Activated B cell treated with CpG ODN at 0.5 μM for 24 hours (primary cell): ENCODE measurements at regions not wholly inside any gene's neighbourhood (a gene's known extent, or its start where the extent isn't known, plus 50 kb on each side); places are given as distances from the start of the nearest gene placed in this dataset.

Experiments
- ATAC-seq: fragments of 200-7000 bp; cut with Tn5 transposase; one replicate; pipeline ENCODE4 v1.10.0; 2021; ENCODE audit warnings: low read depth, mild to moderate bottlenecking, moderate library complexity
- CTCF ChIA-PET: fragments of 350-600 bp; sonication (Branson Sonifier 250); formaldehyde crosslinking; loops from one replicate; lab custom pipeline; 2021; ENCODE audit warnings: antibody characterized with exemption; lab: Charles Lee
- POLR2A ChIA-PET: fragments of 350-600 bp; sonication (Branson Sonifier 250); formaldehyde crosslinking; loops from one replicate; lab custom pipeline; 2021; ENCODE audit warnings: antibody characterized with exemption; lab: Charles Lee
- DNase-seq: peaks from one replicate; pipeline ENCODE4 v3.0.0; 2022
- H3K27ac Mint-ChIP-seq: one replicate; pipeline ENCODE4 v1.8.0; 2020; ENCODE audit warnings: mixed read lengths
- H3K27me3 Mint-ChIP-seq: one replicate; pipeline ENCODE4 v1.8.0; 2021; ENCODE audit warnings: mixed read lengths
- H3K36me3 Mint-ChIP-seq: one replicate; pipeline ENCODE4 v1.8.0; 2021; ENCODE audit warnings: low read depth, mixed read lengths
- H3K4me1 Mint-ChIP-seq: one replicate; pipeline ENCODE4 v1.8.0; 2021; ENCODE audit warnings: mixed read lengths
- H3K4me3 Mint-ChIP-seq: one replicate; pipeline ENCODE4 v1.8.0; 2020; ENCODE audit warnings: mild to moderate bottlenecking, mixed read lengths
- H3K9me3 Mint-ChIP-seq: one replicate; pipeline ENCODE4 v1.8.0; 2020; ENCODE audit warnings: mixed read lengths
- intact Hi-C: fragments of 100-400 bp; cut with micrococcal nuclease; formaldehyde crosslinking; loops from one replicate; pipeline ENCODE4 v1.15.1; 2024
- TF ChIP-seq, protein P1 (sequence below): fragments of 200-600 bp; IDR thresholded peaks from one replicate; pipeline ENCODE4 v1.8.0; 2022; ENCODE audit warnings: antibody characterized with exemption, mild to moderate bottlenecking

DNA sequence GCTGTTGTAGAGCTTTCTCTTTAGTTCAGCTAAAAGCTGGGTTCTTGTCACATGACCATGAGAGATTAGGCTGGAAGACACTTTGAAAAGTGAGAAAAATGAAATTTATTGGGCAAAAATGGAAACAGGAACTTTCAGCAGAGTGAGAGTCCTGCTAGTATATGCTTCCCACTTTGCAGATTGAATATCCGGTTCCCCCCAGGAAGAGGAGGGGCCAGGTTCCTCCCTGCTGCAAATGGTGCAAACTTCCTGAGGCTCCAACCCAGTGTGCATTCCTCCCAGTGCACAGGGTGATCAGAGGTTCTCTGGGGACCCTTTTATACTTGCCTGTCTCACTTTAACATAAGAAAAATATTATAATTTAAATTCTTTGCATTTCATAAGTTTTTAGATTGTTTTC lies 119.9 kb upstream of the SPIN4 start:
- intact Hi-C loops = no loop called here
- Mint-ChIP-seq H3K4me3 (no peak overlapping the region), H3K27me3 (no peaks in the 10 kb centered on the region), H3K4me1 (no peaks in the 10 kb centered on the region), H3K27ac (no peak overlapping the region), H3K36me3 (peaks cover 31% of the 10 kb centered on the region), H3K9me3 (peaks cover 4% of the 10 kb centered on the region)
- TF ChIP-seq, protein P1, sequence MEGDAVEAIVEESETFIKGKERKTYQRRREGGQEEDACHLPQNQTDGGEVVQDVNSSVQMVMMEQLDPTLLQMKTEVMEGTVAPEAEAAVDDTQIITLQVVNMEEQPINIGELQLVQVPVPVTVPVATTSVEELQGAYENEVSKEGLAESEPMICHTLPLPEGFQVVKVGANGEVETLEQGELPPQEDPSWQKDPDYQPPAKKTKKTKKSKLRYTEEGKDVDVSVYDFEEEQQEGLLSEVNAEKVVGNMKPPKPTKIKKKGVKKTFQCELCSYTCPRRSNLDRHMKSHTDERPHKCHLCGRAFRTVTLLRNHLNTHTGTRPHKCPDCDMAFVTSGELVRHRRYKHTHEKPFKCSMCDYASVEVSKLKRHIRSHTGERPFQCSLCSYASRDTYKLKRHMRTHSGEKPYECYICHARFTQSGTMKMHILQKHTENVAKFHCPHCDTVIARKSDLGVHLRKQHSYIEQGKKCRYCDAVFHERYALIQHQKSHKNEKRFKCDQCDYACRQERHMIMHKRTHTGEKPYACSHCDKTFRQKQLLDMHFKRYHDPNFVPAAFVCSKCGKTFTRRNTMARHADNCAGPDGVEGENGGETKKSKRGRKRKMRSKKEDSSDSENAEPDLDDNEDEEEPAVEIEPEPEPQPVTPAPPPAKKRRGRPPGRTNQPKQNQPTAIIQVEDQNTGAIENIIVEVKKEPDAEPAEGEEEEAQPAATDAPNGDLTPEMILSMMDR = no peak
- CTCF ChIA-PET = no interaction called here
- ATAC-seq = no peak
- POLR2A ChIA-PET = no interaction called here
- DNase-seq = no peak

DNA sequence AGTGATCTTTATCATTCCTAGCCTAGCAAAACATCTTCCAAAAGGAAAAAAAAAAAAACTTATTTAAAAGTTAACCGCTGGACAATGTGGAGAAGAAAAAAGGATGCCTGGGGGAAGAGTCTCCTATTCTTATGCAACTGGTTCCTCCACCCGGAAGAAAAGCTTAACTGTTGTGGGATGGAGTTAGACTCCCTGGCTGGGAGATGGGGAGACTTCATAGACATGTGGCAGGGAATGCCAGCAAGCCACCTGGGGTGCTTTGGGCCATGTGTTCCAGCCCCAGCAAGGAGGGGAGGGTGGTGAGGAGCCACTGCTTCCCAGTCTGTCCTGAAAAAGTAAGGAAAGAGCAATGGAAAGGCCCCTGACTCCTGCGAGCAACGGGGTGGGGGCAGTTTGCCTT lies 119.4 kb upstream of the SPIN4 start:
- TF ChIP-seq, protein P1 = no peak
- DNase-seq = no peak
- intact Hi-C loops = no loop called here
- H3K4me3 Mint-ChIP-seq = no peak overlapping the region
- no peak overlapping the region for H3K27ac Mint-ChIP-seq
- peaks cover 31% of the 10 kb centered on the region for H3K36me3 Mint-ChIP-seq
- H3K4me1 Mint-ChIP-seq = no peaks in the 10 kb centered on the region
- POLR2A ChIA-PET = no interaction called here
- no peaks in the 10 kb centered on the region for H3K27me3 Mint-ChIP-seq
- peaks cover 3% of the 10 kb centered on the region for H3K9me3 Mint-ChIP-seq
- no peak for ATAC-seq
- CTCF ChIA-PET = no interaction called here

DNA sequence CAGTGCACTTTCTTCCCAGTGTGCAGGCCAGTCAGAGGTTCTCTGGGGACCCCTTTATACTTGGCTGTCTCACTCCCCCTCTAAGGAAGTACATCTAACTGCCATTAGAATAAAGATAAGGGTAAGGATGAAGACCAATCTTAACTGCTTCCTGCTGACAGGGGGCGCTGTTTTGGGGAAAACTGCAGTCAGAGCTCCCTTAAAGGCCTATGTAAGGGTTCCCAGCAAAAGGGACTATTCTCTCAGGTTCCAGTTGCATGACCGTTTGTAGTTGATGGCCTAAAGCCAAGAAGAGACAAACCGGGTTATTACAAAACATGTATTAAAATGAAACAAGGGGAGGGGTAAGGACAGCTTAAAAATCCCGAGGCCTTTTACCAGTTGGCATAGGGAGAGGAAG lies 115.6 kb upstream of the SPIN4 start:
- peaks cover 32% of the 10 kb centered on the region for H3K36me3 Mint-ChIP-seq
- no peak for DNase-seq
- TF ChIP-seq, protein P1 = no peak
- no peak overlapping the region for H3K27ac Mint-ChIP-seq
- no peak for ATAC-seq
- no peak overlapping the region for H3K4me3 Mint-ChIP-seq
- no peaks in the 10 kb centered on the region for H3K27me3 Mint-ChIP-seq
- no peaks in the 10 kb centered on the region for H3K4me1 Mint-ChIP-seq
- H3K9me3 Mint-ChIP-seq = peaks cover 6% of the 10 kb centered on the region
- ChIA-PET POLR2A (no interaction called here), CTCF (no interaction called here)
- intact Hi-C loops = no loop called here

DNA sequence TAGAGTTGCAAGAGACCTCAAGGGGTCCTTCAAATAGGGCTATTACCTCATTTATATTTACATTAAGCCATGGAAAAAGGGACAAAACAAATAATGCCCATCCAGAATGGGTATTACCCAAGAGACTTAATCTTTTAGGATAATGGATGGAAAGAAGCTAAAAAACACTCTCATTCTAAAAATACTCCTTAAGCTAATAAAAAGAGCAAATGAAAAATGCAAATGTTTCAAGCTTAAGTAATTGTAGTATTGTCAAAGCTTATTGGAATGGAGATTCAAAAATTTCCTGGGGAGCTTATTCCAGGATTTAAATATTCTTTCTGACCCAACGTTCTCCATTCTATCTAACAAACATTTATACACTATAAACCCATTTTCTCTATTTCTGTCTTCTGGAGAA lies 107.8 kb upstream of the SPIN4 start:
- POLR2A ChIA-PET = no interaction called here
- H3K9me3 Mint-ChIP-seq = peaks cover 11% of the 10 kb centered on the region
- ATAC-seq = no peak
- intact Hi-C loops = no loop called here
- H3K36me3 Mint-ChIP-seq = peaks cover 21% of the 10 kb centered on the region
- H3K27ac Mint-ChIP-seq = no peak overlapping the region
- H3K4me1 Mint-ChIP-seq = no peaks in the 10 kb centered on the region
- no peak overlapping the region for H3K4me3 Mint-ChIP-seq
- DNase-seq = no peak
- TF ChIP-seq, protein P1 = no peak
- H3K27me3 Mint-ChIP-seq = no peaks in the 10 kb centered on the region
- CTCF ChIA-PET = no interaction called here

DNA sequence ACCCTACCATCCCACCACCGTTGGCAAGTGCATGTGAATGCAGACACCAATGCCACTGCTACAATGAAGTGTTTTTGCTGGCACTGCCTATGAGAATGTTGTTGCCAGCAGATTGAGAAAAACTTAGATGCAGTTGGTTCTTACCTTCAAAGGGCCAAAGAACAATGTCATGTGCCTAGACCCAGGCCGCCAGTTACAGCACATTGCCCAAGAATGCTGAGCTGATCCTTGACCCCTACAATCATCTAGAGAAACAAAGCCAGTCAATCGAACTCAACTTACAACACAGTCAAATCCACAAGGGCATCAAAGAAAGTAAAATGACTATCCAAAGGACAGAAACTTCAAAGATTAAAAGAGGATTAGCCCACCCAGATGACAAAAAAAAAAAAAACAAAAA lies 102.4 kb upstream of the SPIN4 start:
- H3K27ac Mint-ChIP-seq = no peak overlapping the region
- no peak overlapping the region for H3K4me3 Mint-ChIP-seq
- no peaks in the 10 kb centered on the region for H3K27me3 Mint-ChIP-seq
- TF ChIP-seq, protein P1 = no peak
- peaks cover 33% of the 10 kb centered on the region for H3K36me3 Mint-ChIP-seq
- ChIA-PET POLR2A (no interaction called here), CTCF (no interaction called here)
- H3K4me1 Mint-ChIP-seq = no peaks in the 10 kb centered on the region
- intact Hi-C loops = no loop called here
- DNase-seq (no peak), ATAC-seq (no peak)
- peaks cover 14% of the 10 kb centered on the region for H3K9me3 Mint-ChIP-seq
